Right atrium auricular region (tissue), 2 donors: ENCODE measurements at regions not wholly inside any gene's neighbourhood (a gene's known extent, or its start where the extent isn't known, plus 50 kb on each side); places are given as distances from the start of the nearest gene placed in this dataset.

ENCODE experiments used
- DNase-seq: peaks from one replicate; pipeline ENCODE4 v3.0.0-alpha.2; 2019; ENCODE audit warnings: low spot score
- H3K27ac ChIP-seq, 2 donors: fragments of 200-600 bp; sonication (generic); 1 replicate in 1 of 2; 2 replicates in 1 of 2; pipeline ENCODE4 v1.5.1; 2016 to 2019
- H3K27me3 ChIP-seq, 2 donors: fragments of 200-600 bp; sonication (generic); one replicate each; pipeline versions ENCODE4 v1.5.1 to v1.6.0; 2017 to 2019
- H3K36me3 ChIP-seq: fragments of 200-600 bp; sonication (generic); one replicate; pipeline ENCODE4 v1.5.1; 2016
- H3K4me1 ChIP-seq, 2 donors: fragments of 200-600 bp; sonication (generic); one replicate each; pipeline versions ENCODE4 v1.5.1 to v1.6.0; 2017 to 2019
- H3K4me3 ChIP-seq, 2 donors: fragments of 200-600 bp; sonication (generic); 1 replicate in 1 of 2; 2 replicates in 1 of 2; pipeline ENCODE4 v1.5.1; 2017 to 2019; ENCODE audit warnings: mild to moderate bottlenecking in 1 of 2, moderate library complexity in 1 of 2
- H3K9me3 ChIP-seq, 2 donors: fragments of 200-600 bp; sonication (generic); one replicate each; pipeline ENCODE4 v1.5.1; 2019
- CTCF ChIP-seq, 2 donors: fragments of 200-600 bp; sonication (generic); IDR thresholded peaks; one replicate each; pipeline ENCODE4 v1.5.1; 2019; ENCODE audit warnings: antibody characterized with exemption in 2 of 2

GRCh38 chr2:185082749-185083148, 484.4 kb downstream of the ZNF804A start:
- Histone ChIP-seq H3K27me3 (peaks cover 0 to 4% of the 10 kb centered on the region in 2 donors), H3K4me1 (no peaks in the 10 kb centered on the region), H3K36me3 (no peaks in the 10 kb centered on the region), H3K4me3 (no peak overlapping the region), H3K9me3 (no peaks in the 10 kb centered on the region), H3K27ac (no peak overlapping the region)
- DNase-seq: no peak
- TF ChIP-seq CTCF (IDR thresholded peaks at IDR 0.05): no peak

- DNase-seq: no peak
- Histone ChIP-seq H3K4me3 (no peak overlapping the region), H3K36me3 (no peaks in the 10 kb centered on the region), H3K27me3 (no peaks in the 10 kb centered on the region), H3K27ac (no peak overlapping the region), H3K9me3 (peaks cover 0 to 6% of the 10 kb centered on the region in 2 donors), H3K4me1 (no peaks in the 10 kb centered on the region)
- no peak for TF ChIP-seq CTCF (IDR thresholded peaks at IDR 0.05)
Measured at GRCh38 chr2:185108588-185108987, 510.3 kb downstream of the ZNF804A start.

GRCh38 chr2:185127412-185127811, 529.1 kb downstream of the ZNF804A start:
- Histone ChIP-seq H3K36me3 (no peaks in the 10 kb centered on the region), H3K27ac (no peak overlapping the region), H3K27me3 (no peaks in the 10 kb centered on the region), H3K4me3 (no peak overlapping the region), H3K9me3 (no peaks in the 10 kb centered on the region), H3K4me1 (no peaks in the 10 kb centered on the region)
- DNase-seq: no peak
- TF ChIP-seq CTCF (IDR thresholded peaks at IDR 0.05): no peak

GRCh38 chr2:185128346-185128745, 530.0 kb downstream of the ZNF804A start:
- Histone ChIP-seq H3K4me1 (no peaks in the 10 kb centered on the region), H3K4me3 (no peak overlapping the region), H3K27me3 (no peaks in the 10 kb centered on the region), H3K9me3 (no peaks in the 10 kb centered on the region), H3K36me3 (no peaks in the 10 kb centered on the region), H3K27ac (no peak overlapping the region)
- no peak for DNase-seq
- TF ChIP-seq CTCF (IDR thresholded peaks at IDR 0.05): no peak

GRCh38 chr2:185128996-185129395, 530.7 kb downstream of the ZNF804A start:
- Histone ChIP-seq H3K36me3 (no peaks in the 10 kb centered on the region), H3K27me3 (no peaks in the 10 kb centered on the region), H3K4me1 (no peaks in the 10 kb centered on the region), H3K27ac (no peak overlapping the region), H3K4me3 (no peak overlapping the region), H3K9me3 (no peaks in the 10 kb centered on the region)
- DNase-seq: no peak
- no peak for TF ChIP-seq CTCF (IDR thresholded peaks at IDR 0.05)

GRCh38 chr2:185130685-185131084, 532.4 kb downstream of the ZNF804A start:
- no peaks in the 10 kb centered on the region for H3K36me3 ChIP-seq
- no peaks in the 10 kb centered on the region for H3K9me3 ChIP-seq
- H3K27me3 ChIP-seq: no peaks in the 10 kb centered on the region
- no peak overlapping the region for H3K4me3 ChIP-seq
- no peak overlapping the region for H3K27ac ChIP-seq
- no peak for DNase-seq
- TF ChIP-seq CTCF (IDR thresholded peaks at IDR 0.05): no peak
- no peaks in the 10 kb centered on the region for H3K4me1 ChIP-seq
